ENCODE measurements at regions not wholly inside any gene's neighbourhood (a gene's known extent, or its start where the extent isn't known, plus 50 kb on each side); places are given as distances from the start of the nearest gene placed in this dataset.

- no peak for DNase-seq (ENCODE audit: low spot score)
- H3K4ac ChIP-seq (ENCODE audit: low read length): no peak overlapping the region
- no peak overlapping the region for H3K27ac ChIP-seq (replicated peaks; ENCODE audit: low read length)
- no peak overlapping the region for H2BK12ac ChIP-seq (ENCODE audit: low read length)
- H2BK5ac ChIP-seq (ENCODE audit: low read length): no peak overlapping the region
- WGBS, 2 donors (ENCODE audit: extremely low coverage in 2 of 2, insufficient read length in 2 of 2, insufficient replicate concordance in 1 of 2): 100% methylated on average over 2 of the region's 2 CpGs; no CpG with 5 or more reads in 1 of the 2 donors
- H4K91ac ChIP-seq (ENCODE audit: low read depth, low read length, poor library complexity): no peak overlapping the region
- H2BK15ac ChIP-seq (ENCODE audit: low read length): no peak overlapping the region
- no peak overlapping the region for H2BK120ac ChIP-seq (ENCODE audit: low read depth, low read length)
- no peak overlapping the region for H3K4me3 ChIP-seq (ENCODE audit: low read length in 2 of 2)
- H3K4me2 ChIP-seq (ENCODE audit: insufficient read depth, low read length, poor library complexity, severe bottlenecking): no peak overlapping the region
- H2AK5ac ChIP-seq (ENCODE audit: low read depth, low read length): no peak overlapping the region
- H3K79me1 ChIP-seq (ENCODE audit: low read depth, low read length): no peaks in the 10 kb centered on the region
- H3K18ac ChIP-seq (ENCODE audit: low read length): no peak overlapping the region
- H3K36me3 ChIP-seq (replicated peaks in 1 of 2; ENCODE audit: control insufficient read depth in 2 of 2, insufficient read depth in 2 of 2, low read length in 2 of 2): no peaks in the 10 kb centered on the region
- peaks cover 2 to 5% of the 10 kb centered on the region in 2 donors for H3K4me1 ChIP-seq (ENCODE audit: control insufficient read depth in 2 of 2, insufficient read depth in 1 of 2, low read depth in 1 of 2, low read length in 2 of 2)
- H3K23ac ChIP-seq (ENCODE audit: low read depth, low read length, poor library complexity): no peak overlapping the region
- no peak overlapping the region for H3K14ac ChIP-seq (ENCODE audit: low read length)
- H3K27me3 ChIP-seq (ENCODE audit: control insufficient read depth in 3 of 3, insufficient read depth in 3 of 3, low read depth in 1 of 3, low read length in 3 of 3): no peaks in the 10 kb centered on the region
- H4K8ac ChIP-seq (ENCODE audit: low read depth, low read length): no peak overlapping the region
- H2AFZ ChIP-seq (ENCODE audit: low read length): no peak overlapping the region
- no peak overlapping the region for H3K9ac ChIP-seq (ENCODE audit: low read depth, low read length, poor library complexity)
- H3K9me3 ChIP-seq (replicated peaks in 1 of 2; ENCODE audit: control insufficient read depth in 2 of 2, insufficient read depth in 1 of 2, low read depth in 1 of 2, low read length in 2 of 2): no peaks in the 10 kb centered on the region
Observed at GRCh38 chr1:172900376-172900997, 150.3 kb downstream of the TNFSF18 start.

- no peak overlapping the region for H2AK5ac ChIP-seq (ENCODE audit: low read depth, low read length)
- no peak overlapping the region for H3K9ac ChIP-seq (ENCODE audit: low read depth, low read length, poor library complexity)
- H2BK5ac ChIP-seq (ENCODE audit: low read length): no peak overlapping the region
- no peaks in the 10 kb centered on the region for H3K27me3 ChIP-seq (ENCODE audit: control insufficient read depth in 3 of 3, insufficient read depth in 3 of 3, low read depth in 1 of 3, low read length in 3 of 3)
- H3K36me3 ChIP-seq (replicated peaks in 1 of 2; ENCODE audit: control insufficient read depth in 2 of 2, insufficient read depth in 2 of 2, low read length in 2 of 2): no peaks in the 10 kb centered on the region
- H3K9me3 ChIP-seq (replicated peaks in 1 of 2; ENCODE audit: control insufficient read depth in 2 of 2, insufficient read depth in 1 of 2, low read depth in 1 of 2, low read length in 2 of 2): no peaks in the 10 kb centered on the region
- H3K79me1 ChIP-seq (ENCODE audit: low read depth, low read length): no peaks in the 10 kb centered on the region
- no peak for DNase-seq (ENCODE audit: low spot score)
- H2BK15ac ChIP-seq (ENCODE audit: low read length): no peak overlapping the region
- H3K4ac ChIP-seq (ENCODE audit: low read length): no peak overlapping the region
- H3K4me3 ChIP-seq (ENCODE audit: low read length in 2 of 2): no peak overlapping the region
- no peak overlapping the region for H2BK120ac ChIP-seq (ENCODE audit: low read depth, low read length)
- no peak overlapping the region for H4K91ac ChIP-seq (ENCODE audit: low read depth, low read length, poor library complexity)
- H3K4me2 ChIP-seq (ENCODE audit: insufficient read depth, low read length, poor library complexity, severe bottlenecking): no peak overlapping the region
- H4K8ac ChIP-seq (ENCODE audit: low read depth, low read length): no peak overlapping the region
- no peak overlapping the region for H3K23ac ChIP-seq (ENCODE audit: low read depth, low read length, poor library complexity)
- WGBS, 2 donors (ENCODE audit: extremely low coverage in 2 of 2, insufficient read length in 2 of 2, insufficient replicate concordance in 1 of 2): no CpG with 5 or more reads among the region's 2 CpGs
- no peak overlapping the region for H2AFZ ChIP-seq (ENCODE audit: low read length)
- no peak overlapping the region for H2BK12ac ChIP-seq (ENCODE audit: low read length)
- H3K4me1 ChIP-seq (ENCODE audit: control insufficient read depth in 2 of 2, insufficient read depth in 1 of 2, low read depth in 1 of 2, low read length in 2 of 2): peaks cover 2 to 5% of the 10 kb centered on the region in 2 donors
- H3K18ac ChIP-seq (ENCODE audit: low read length): no peak overlapping the region
- H3K14ac ChIP-seq (ENCODE audit: low read length): no peak overlapping the region
- no peak overlapping the region for H3K27ac ChIP-seq (replicated peaks; ENCODE audit: low read length)
Observed at GRCh38 chr1:172902200-172902599, 148.5 kb downstream of the TNFSF18 start.

GRCh38 chr1:172902861-172903381, 147.8 kb downstream of the TNFSF18 start:
- Histone ChIP-seq H3K9me3 (replicated peaks in 1 of 2; ENCODE audit: control insufficient read depth in 2 of 2, insufficient read depth in 1 of 2, low read depth in 1 of 2, low read length in 2 of 2) (no peaks in the 10 kb centered on the region), H3K23ac (ENCODE audit: low read depth, low read length, poor library complexity) (no peak overlapping the region), H4K91ac (ENCODE audit: low read depth, low read length, poor library complexity) (no peak overlapping the region), H4K8ac (ENCODE audit: low read depth, low read length) (no peak overlapping the region), H3K79me1 (ENCODE audit: low read depth, low read length) (no peaks in the 10 kb centered on the region), H2BK5ac (ENCODE audit: low read length) (no peak overlapping the region), H2AFZ (ENCODE audit: low read length) (no peak overlapping the region), H3K36me3 (replicated peaks in 1 of 2; ENCODE audit: control insufficient read depth in 2 of 2, insufficient read depth in 2 of 2, low read length in 2 of 2) (no peaks in the 10 kb centered on the region), H3K4me2 (ENCODE audit: insufficient read depth, low read length, poor library complexity, severe bottlenecking) (no peak overlapping the region), H3K4ac (ENCODE audit: low read length) (no peak overlapping the region), H3K18ac (ENCODE audit: low read length) (no peak overlapping the region), H3K14ac (ENCODE audit: low read length) (no peak overlapping the region), H2AK5ac (ENCODE audit: low read depth, low read length) (no peak overlapping the region), H2BK15ac (ENCODE audit: low read length) (no peak overlapping the region), H3K27ac (replicated peaks; ENCODE audit: low read length) (no peak overlapping the region), H2BK120ac (ENCODE audit: low read depth, low read length) (no peak overlapping the region), H3K9ac (ENCODE audit: low read depth, low read length, poor library complexity) (no peak overlapping the region), H2BK12ac (ENCODE audit: low read length) (no peak overlapping the region), H3K4me3 (ENCODE audit: low read length in 2 of 2) (no peak overlapping the region), H3K27me3 (ENCODE audit: control insufficient read depth in 3 of 3, insufficient read depth in 3 of 3, low read depth in 1 of 3, low read length in 3 of 3) (no peaks in the 10 kb centered on the region), H3K4me1 (ENCODE audit: control insufficient read depth in 2 of 2, insufficient read depth in 1 of 2, low read depth in 1 of 2, low read length in 2 of 2) (peaks cover 2 to 5% of the 10 kb centered on the region in 2 donors)
- no peak for DNase-seq (ENCODE audit: low spot score)
- WGBS, 2 donors (ENCODE audit: extremely low coverage in 2 of 2, insufficient read length in 2 of 2, insufficient replicate concordance in 1 of 2): no CpG with 5 or more reads among the region's 1 CpG

GRCh38 chr1:172903581-172904220, 147.0 kb downstream of the TNFSF18 start:
- H2BK15ac ChIP-seq (ENCODE audit: low read length): no peak overlapping the region
- no peak overlapping the region for H4K8ac ChIP-seq (ENCODE audit: low read depth, low read length)
- H3K36me3 ChIP-seq (replicated peaks in 1 of 2; ENCODE audit: control insufficient read depth in 2 of 2, insufficient read depth in 2 of 2, low read length in 2 of 2): no peaks in the 10 kb centered on the region
- WGBS, 2 donors (ENCODE audit: extremely low coverage in 2 of 2, insufficient read length in 2 of 2, insufficient replicate concordance in 1 of 2): no CpG with 5 or more reads among the region's 1 CpG
- no peak overlapping the region for H4K91ac ChIP-seq (ENCODE audit: low read depth, low read length, poor library complexity)
- no peak overlapping the region for H2BK12ac ChIP-seq (ENCODE audit: low read length)
- no peaks in the 10 kb centered on the region for H3K9me3 ChIP-seq (replicated peaks in 1 of 2; ENCODE audit: control insufficient read depth in 2 of 2, insufficient read depth in 1 of 2, low read depth in 1 of 2, low read length in 2 of 2)
- no peak overlapping the region for H2AK5ac ChIP-seq (ENCODE audit: low read depth, low read length)
- H3K4ac ChIP-seq (ENCODE audit: low read length): no peak overlapping the region
- H2BK120ac ChIP-seq (ENCODE audit: low read depth, low read length): no peak overlapping the region
- H3K4me2 ChIP-seq (ENCODE audit: insufficient read depth, low read length, poor library complexity, severe bottlenecking): no peak overlapping the region
- H3K27ac ChIP-seq (replicated peaks; ENCODE audit: low read length): no peak overlapping the region
- peaks cover 2 to 5% of the 10 kb centered on the region in 2 donors for H3K4me1 ChIP-seq (ENCODE audit: control insufficient read depth in 2 of 2, insufficient read depth in 1 of 2, low read depth in 1 of 2, low read length in 2 of 2)
- H2AFZ ChIP-seq (ENCODE audit: low read length): no peak overlapping the region
- no peak overlapping the region for H3K18ac ChIP-seq (ENCODE audit: low read length)
- H3K27me3 ChIP-seq (ENCODE audit: control insufficient read depth in 3 of 3, insufficient read depth in 3 of 3, low read depth in 1 of 3, low read length in 3 of 3): no peaks in the 10 kb centered on the region
- no peak for DNase-seq (ENCODE audit: low spot score)
- no peak overlapping the region for H3K14ac ChIP-seq (ENCODE audit: low read length)
- no peak overlapping the region for H2BK5ac ChIP-seq (ENCODE audit: low read length)
- H3K23ac ChIP-seq (ENCODE audit: low read depth, low read length, poor library complexity): no peak overlapping the region
- no peak overlapping the region for H3K9ac ChIP-seq (ENCODE audit: low read depth, low read length, poor library complexity)
- no peaks in the 10 kb centered on the region for H3K79me1 ChIP-seq (ENCODE audit: low read depth, low read length)
- no peak overlapping the region for H3K4me3 ChIP-seq (ENCODE audit: low read length in 2 of 2)
